Keratinocyte (primary cell): ENCODE measurements at regions not wholly inside any gene's neighbourhood (a gene's known extent, or its start where the extent isn't known, plus 50 kb on each side); places are given as distances from the start of the nearest gene placed in this dataset.

ENCODE experiments used
- DNase-seq: peaks from one replicate; pipeline ENCODE4 v3.0.0-alpha.2; 2011; ENCODE audit warnings: low read depth, missing footprints, low spot score
- FAIRE-seq: peaks from 2 replicates; lab custom pipeline; 2011; peaks lifted over from hg19 to GRCh38; lab: Jason Lieb, UNC
- H2AFZ ChIP-seq: 2 replicates; pipeline ENCODE4 v1.6.0; 2012; ENCODE audit warnings: low read length, control low read depth, inconsistent platforms; ENCODE audit not compliant: control insufficient read depth
- H3K27ac ChIP-seq: 2 replicates; pipeline ENCODE4 v1.5.1; 2011; ENCODE audit warnings: low read length; ENCODE audit not compliant: control insufficient read depth, insufficient read depth
- H3K27me3 ChIP-seq: 3 replicates; pipeline ENCODE4 v1.6.0; 2011; ENCODE audit warnings: low read length; ENCODE audit not compliant: control insufficient read depth, insufficient read depth; ENCODE audit errors: extremely low read depth
- H3K36me3 ChIP-seq, 2 experiments: 2 replicates in 1 of 2; 3 replicates in 1 of 2; pipeline ENCODE4 v1.5.1; 2011; ENCODE audit warnings: low read length in 2 of 2, mild to moderate bottlenecking in 1 of 2; ENCODE audit not compliant: control insufficient read depth in 2 of 2, insufficient read depth in 2 of 2; ENCODE audit errors: extremely low read depth in 1 of 2
- H3K4me1 ChIP-seq: 3 replicates; pipeline ENCODE4 v1.5.1; 2011; ENCODE audit warnings: low read length; ENCODE audit not compliant: control insufficient read depth, insufficient read depth; ENCODE audit errors: extremely low read depth
- H3K4me2 ChIP-seq: 3 replicates; pipeline ENCODE4 v1.6.0; 2011; ENCODE audit warnings: low read depth, low read length; ENCODE audit not compliant: control insufficient read depth, insufficient read depth; ENCODE audit errors: extremely low read depth
- H3K4me3 ChIP-seq, 3 experiments: fragments of 200-600 bp in 1 of 3; sonication (generic) in 1 of 3; 2 replicates in 2 of 3; 3 replicates in 1 of 3; pipeline ENCODE4 v1.5.1; 2011 to 2016; ENCODE audit warnings: low read length in 3 of 3, mild to moderate bottlenecking in 3 of 3, control low read depth in 2 of 3, inconsistent platforms in 1 of 3, low read depth in 1 of 3, mixed read lengths in 1 of 3, mixed run types in 1 of 3, moderate library complexity in 1 of 3; ENCODE audit not compliant: control insufficient read depth in 2 of 3, insufficient read depth in 2 of 3; ENCODE audit errors: extremely low read depth in 1 of 3
- H3K79me2 ChIP-seq: 2 replicates; pipeline ENCODE4 v1.6.0; 2012; ENCODE audit warnings: low read length; ENCODE audit not compliant: control insufficient read depth, insufficient read depth
- H3K9ac ChIP-seq: 3 replicates; pipeline ENCODE4 v1.6.0; 2011; ENCODE audit warnings: low read length; ENCODE audit not compliant: control insufficient read depth, insufficient read depth; ENCODE audit errors: extremely low read depth
- H3K9me1 ChIP-seq: 3 replicates; pipeline ENCODE4 v1.6.0; 2011; ENCODE audit warnings: low read length; ENCODE audit not compliant: control insufficient read depth, insufficient read depth; ENCODE audit errors: extremely low read depth
- H3K9me3 ChIP-seq: 2 replicates; pipeline ENCODE4 v1.5.1; 2012; ENCODE audit warnings: low read depth, low read length; ENCODE audit not compliant: control insufficient read depth
- H4K20me1 ChIP-seq: 3 replicates; pipeline ENCODE4 v1.6.0; 2011; ENCODE audit warnings: low read length; ENCODE audit not compliant: control insufficient read depth, insufficient read depth; ENCODE audit errors: extremely low read depth
- CTCF ChIP-seq, 3 experiments: IDR thresholded peaks in 1 of 3; conservative IDR thresholded peaks in 1 of 3; optimal IDR thresholded peaks in 1 of 3; 2 replicates in 2 of 3; 3 replicates in 1 of 3; pipeline versions ENCODE3 to v1.5.1; 2011; ENCODE audit warnings: low read length in 3 of 3, mild to moderate bottlenecking in 3 of 3, moderate library complexity in 2 of 3, control low read depth in 1 of 3, inconsistent platforms in 1 of 3; ENCODE audit not compliant: insufficient read depth in 2 of 3; ENCODE audit errors: extremely low read depth in 1 of 3
- EZH2 ChIP-seq: IDR thresholded peaks from one replicate; pipeline ENCODE4 v1.6.1; 2012; ENCODE audit warnings: inconsistent platforms, mild to moderate bottlenecking, low read length, moderate library complexity
- dilution Hi-C: fragments of 300-500 bp; cut with MboI; formaldehyde crosslinking; loops from one replicate; pipeline ENCODE4 v1.7.0; 2020; ENCODE audit warnings: low sequenced_read_pairs; ENCODE audit not compliant: extremely low pct_ligation_motif_present

GRCh38 chr6:8203337-8203736, 101.0 kb upstream of the EEF1E1 start:
- Histone ChIP-seq H4K20me1 (no peaks in the 10 kb centered on the region), H3K4me1 (no peaks in the 10 kb centered on the region), H3K9me1 (no peaks in the 10 kb centered on the region), H3K27me3 (no peaks in the 10 kb centered on the region), H3K9me3 (no peaks in the 10 kb centered on the region), H3K27ac (no peak overlapping the region), H3K4me2 (no peak overlapping the region), H3K36me3 (no peaks in the 10 kb centered on the region), H2AFZ (no peak overlapping the region), H3K9ac (no peak overlapping the region), H3K4me3 (no peak overlapping the region), H3K79me2 (no peaks in the 10 kb centered on the region)
- no peak for DNase-seq
- dilution Hi-C loops = no loop called here
- no peak for TF ChIP-seq EZH2
- TF ChIP-seq CTCF (optimal IDR thresholded peaks at IDR 0.05 in 1 of 3, IDR thresholded peaks at IDR 0.05 in 1 of 3, conservative IDR thresholded peaks at IDR 0.05 in 1 of 3; ENCODE audit: extremely low read depth in 1 of 3, insufficient read depth in 2 of 3, low read length in 3 of 3) = no peak
- no peak for FAIRE-seq

- no peaks in the 10 kb centered on the region for H3K27me3 ChIP-seq
- H3K4me3 ChIP-seq = no peak overlapping the region
- DNase-seq (no peak), FAIRE-seq (no peak)
- no peaks in the 10 kb centered on the region for H3K4me1 ChIP-seq
- no peak overlapping the region for H3K27ac ChIP-seq
- H4K20me1 ChIP-seq = no peaks in the 10 kb centered on the region
- no peak overlapping the region for H2AFZ ChIP-seq
- H3K9me3 ChIP-seq = no peaks in the 10 kb centered on the region
- TF ChIP-seq EZH2 = no peak
- no peak for TF ChIP-seq CTCF (optimal IDR thresholded peaks at IDR 0.05 in 1 of 3, IDR thresholded peaks at IDR 0.05 in 1 of 3, conservative IDR thresholded peaks at IDR 0.05 in 1 of 3; ENCODE audit: extremely low read depth in 1 of 3, insufficient read depth in 2 of 3, low read length in 3 of 3)
- no peak overlapping the region for H3K4me2 ChIP-seq
- no peaks in the 10 kb centered on the region for H3K9me1 ChIP-seq
- H3K36me3 ChIP-seq = no peaks in the 10 kb centered on the region
- no peak overlapping the region for H3K9ac ChIP-seq
- no peaks in the 10 kb centered on the region for H3K79me2 ChIP-seq
- dilution Hi-C loops = no loop called here
Observed at GRCh38 chr6:8201679-8202078, 99.3 kb upstream of the EEF1E1 start.
